ENCODE measurements at regions not wholly inside any gene's neighbourhood (a gene's known extent, or its start where the extent isn't known, plus 50 kb on each side); places are given as distances from the start of the nearest gene placed in this dataset.

GRCh38 chr5:96605144-96605837, 56.9 kb upstream of the CAST start:
- no peak for FAIRE-seq
- H3K36me3 ChIP-seq (ENCODE audit: control insufficient read depth in 3 of 3, insufficient read depth in 2 of 3, low read depth in 1 of 3, low read length in 3 of 3), result no peaks in the 10 kb centered on the region

GRCh38 chr5:96609369-96609768, 52.8 kb upstream of the CAST start:
- DNase-seq (no peak), FAIRE-seq (no peak)
- no peaks in the 10 kb centered on the region for H3K9me3 ChIP-seq (ENCODE audit: control insufficient read depth in 2 of 2, insufficient read depth in 1 of 2, low read depth in 1 of 2, low read length in 1 of 2)
- no peak overlapping the region for H3K4me3 ChIP-seq (ENCODE audit: low read depth in 1 of 3, low read length in 3 of 3)
- no peaks in the 10 kb centered on the region for H3K36me3 ChIP-seq (ENCODE audit: control insufficient read depth in 3 of 3, insufficient read depth in 2 of 3, low read depth in 1 of 3, low read length in 3 of 3)
- 15 to 85% (median 52%) methylated on average over 1 of the region's 1 CpG for WGBS, 3 donors
- no peak overlapping the region for H3K27ac ChIP-seq (ENCODE audit: low read depth in 1 of 3, low read length in 2 of 3)
- H3K4me1 ChIP-seq (ENCODE audit: control insufficient read depth in 3 of 3, insufficient read depth in 2 of 3, low read depth in 1 of 3, low read length in 2 of 3), result peaks cover 0 to 3% (median 2%) of the 10 kb centered on the region in 3 donors
- H3K27me3 ChIP-seq (ENCODE audit: control insufficient read depth in 3 of 3, insufficient read depth in 3 of 3, low read length in 3 of 3), result peaks cover 0 to 2% (median 0%) of the 10 kb centered on the region in 3 donors

More at GRCh38 chr5:96605144-96605837, 56.9 kb upstream of the CAST start:
- H3K4me3 ChIP-seq (ENCODE audit: low read depth in 1 of 3, low read length in 3 of 3), result no peak overlapping the region
- H3K27me3 ChIP-seq (ENCODE audit: control insufficient read depth in 3 of 3, insufficient read depth in 3 of 3, low read length in 3 of 3), result peaks cover 0 to 2% (median 0%) of the 10 kb centered on the region in 3 donors
- no peaks in the 10 kb centered on the region for H3K9me3 ChIP-seq (ENCODE audit: control insufficient read depth in 2 of 2, insufficient read depth in 1 of 2, low read depth in 1 of 2, low read length in 1 of 2)
- no peaks in the 10 kb centered on the region for H3K4me1 ChIP-seq (ENCODE audit: control insufficient read depth in 3 of 3, insufficient read depth in 2 of 3, low read depth in 1 of 3, low read length in 2 of 3)
- WGBS, 3 donors, result 43 to 58% (median 48%) methylated on average over 1 of the region's 1 CpG
- no peak for DNase-seq
- H3K27ac ChIP-seq (ENCODE audit: low read depth in 1 of 3, low read length in 2 of 3), result no peak overlapping the region

- 81 to 93% (median 86%) methylated on average over 4 of the region's 4 CpGs for WGBS, 3 donors
- H3K36me3 ChIP-seq (ENCODE audit: control insufficient read depth in 3 of 3, insufficient read depth in 2 of 3, low read depth in 1 of 3, low read length in 3 of 3), result no peaks in the 10 kb centered on the region
- H3K27me3 ChIP-seq (ENCODE audit: control insufficient read depth in 3 of 3, insufficient read depth in 3 of 3, low read length in 3 of 3), result no peaks in the 10 kb centered on the region
- no peak overlapping the region for H3K27ac ChIP-seq (ENCODE audit: low read depth in 1 of 3, low read length in 2 of 3)
- no peaks in the 10 kb centered on the region for H3K9me3 ChIP-seq (ENCODE audit: control insufficient read depth in 2 of 2, insufficient read depth in 1 of 2, low read depth in 1 of 2, low read length in 1 of 2)
- no peak for FAIRE-seq
- no peak overlapping the region for H3K4me3 ChIP-seq (ENCODE audit: low read depth in 1 of 3, low read length in 3 of 3)
- no peak for DNase-seq
- peaks cover 0 to 5% (median 4%) of the 10 kb centered on the region in 3 donors for H3K4me1 ChIP-seq (ENCODE audit: control insufficient read depth in 3 of 3, insufficient read depth in 2 of 3, low read depth in 1 of 3, low read length in 2 of 3)
These were observed 51.4 kb upstream of the CAST start for GRCh38 chr5:96610747-96611146.

DNA sequence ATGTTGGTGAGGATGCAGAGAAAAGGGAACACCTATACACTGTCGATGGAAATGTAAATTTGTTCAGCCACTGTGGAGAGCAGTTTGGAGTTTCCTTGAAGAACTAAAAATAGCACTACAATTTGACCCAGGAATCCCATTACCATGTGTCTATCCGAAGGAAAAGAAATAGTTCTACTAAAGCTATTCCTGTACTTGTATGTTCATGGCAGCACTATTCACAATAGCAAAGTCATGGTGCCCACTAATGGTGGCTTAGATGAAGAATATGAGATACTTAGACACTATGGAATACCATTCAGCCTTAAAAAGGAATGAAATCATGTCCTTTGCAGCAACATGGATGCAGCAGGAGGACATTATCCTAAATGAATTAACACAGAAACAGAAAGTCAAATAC, 50.2 kb upstream of the CAST start:
- Histone ChIP-seq H3K27me3 (ENCODE audit: control insufficient read depth in 3 of 3, insufficient read depth in 3 of 3, low read length in 3 of 3) (no peaks in the 10 kb centered on the region), H3K4me1 (ENCODE audit: control insufficient read depth in 3 of 3, insufficient read depth in 2 of 3, low read depth in 1 of 3, low read length in 2 of 3) (peaks cover 0 to 5% (median 4%) of the 10 kb centered on the region in 3 donors), H3K36me3 (ENCODE audit: control insufficient read depth in 3 of 3, insufficient read depth in 2 of 3, low read depth in 1 of 3, low read length in 3 of 3) (no peaks in the 10 kb centered on the region), H3K4me3 (ENCODE audit: low read depth in 1 of 3, low read length in 3 of 3) (no peak overlapping the region), H3K9me3 (ENCODE audit: control insufficient read depth in 2 of 2, insufficient read depth in 1 of 2, low read depth in 1 of 2, low read length in 1 of 2) (no peaks in the 10 kb centered on the region), H3K27ac (ENCODE audit: low read depth in 1 of 3, low read length in 2 of 3) (no peak overlapping the region)
- FAIRE-seq (no peak), DNase-seq (no peak)
- 45 to 90% (median 55%) methylated on average over 2 of the region's 2 CpGs for WGBS, 3 donors
